GM18868 (cell line): ENCODE measurements at regions not wholly inside any gene's neighbourhood (a gene's known extent, or its start where the extent isn't known, plus 50 kb on each side); places are given as distances from the start of the nearest gene placed in this dataset.

Experiments used
- ATAC-seq: cut with Tn5 transposase; IDR thresholded peaks from one replicate; pipeline ENCODE4 v1.9.1; 2021; ENCODE audit warnings: mild to moderate bottlenecking, moderate library complexity; ENCODE audit not compliant: unreplicated experiment

DNA sequence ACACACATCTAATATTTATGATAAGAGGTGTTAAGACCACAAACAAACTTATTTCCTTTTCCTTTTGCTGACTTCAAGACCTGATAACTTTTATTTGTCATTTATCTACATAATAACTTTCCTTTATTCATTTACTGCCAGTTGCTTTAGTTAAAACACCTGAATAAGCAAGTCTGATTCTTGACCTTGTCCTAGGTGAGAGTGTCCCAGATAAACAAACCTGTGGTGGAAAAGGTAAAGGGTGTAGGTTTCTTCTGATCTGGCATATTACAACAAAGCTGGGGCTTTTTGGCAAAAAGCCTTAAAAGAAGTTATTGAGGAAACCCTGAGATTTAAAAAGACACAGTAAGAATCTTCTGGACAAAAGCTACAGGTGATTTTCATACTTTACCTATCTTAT lies 191.5 kb downstream of the ZBBX start:
- no peak for ATAC-seq

DNA sequence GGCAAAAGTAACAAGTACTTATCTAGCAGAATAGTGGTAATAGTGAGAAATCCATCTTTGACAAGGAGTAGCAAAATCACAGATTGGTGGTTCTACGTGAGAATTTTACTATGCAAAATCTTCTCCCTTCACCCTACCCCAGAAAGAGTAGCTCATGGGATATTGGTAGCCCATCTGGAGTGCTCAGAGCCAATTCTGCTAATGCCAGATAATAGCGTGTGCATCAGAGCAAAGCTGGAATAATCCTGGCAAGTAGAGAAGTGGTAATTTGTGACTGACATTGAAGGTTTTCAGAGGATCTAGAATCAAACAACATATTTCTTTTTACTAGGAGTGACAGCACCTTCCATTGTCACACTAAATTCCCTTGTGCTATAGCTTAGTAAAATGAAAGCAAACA lies 192.9 kb downstream of the ZBBX start:
- ATAC-seq: no peak

DNA sequence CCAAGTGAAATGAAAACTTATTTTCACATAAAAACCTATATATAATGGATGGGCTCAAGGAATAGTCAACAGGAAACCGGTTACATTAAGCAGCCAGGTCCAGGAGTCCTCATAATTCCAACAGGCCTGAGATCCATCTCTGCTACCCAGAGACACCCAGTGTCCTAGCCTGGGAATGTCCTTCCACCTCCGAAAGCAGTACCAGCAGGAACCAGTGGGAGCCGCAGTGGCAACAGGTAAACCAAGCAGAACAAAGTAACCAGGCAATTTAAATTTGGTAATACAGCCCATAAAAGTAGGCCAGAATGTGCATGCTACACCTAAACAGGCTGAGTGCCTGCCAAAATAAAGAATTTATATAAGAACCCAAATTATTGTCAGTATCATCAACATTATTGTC lies 195.6 kb downstream of the ZBBX start:
- ATAC-seq: no peak

GRCh38 chr3:167172377-167172776 lies 207.7 kb downstream of the ZBBX start:
- ATAC-seq: no peak

- ATAC-seq: no peak
Measured at GRCh38 chr3:167167491-167167890, 212.6 kb downstream of the ZBBX start.

- ATAC-seq: no peak
Measured at GRCh38 chr3:167166594-167167253, 213.4 kb downstream of the ZBBX start.

DNA sequence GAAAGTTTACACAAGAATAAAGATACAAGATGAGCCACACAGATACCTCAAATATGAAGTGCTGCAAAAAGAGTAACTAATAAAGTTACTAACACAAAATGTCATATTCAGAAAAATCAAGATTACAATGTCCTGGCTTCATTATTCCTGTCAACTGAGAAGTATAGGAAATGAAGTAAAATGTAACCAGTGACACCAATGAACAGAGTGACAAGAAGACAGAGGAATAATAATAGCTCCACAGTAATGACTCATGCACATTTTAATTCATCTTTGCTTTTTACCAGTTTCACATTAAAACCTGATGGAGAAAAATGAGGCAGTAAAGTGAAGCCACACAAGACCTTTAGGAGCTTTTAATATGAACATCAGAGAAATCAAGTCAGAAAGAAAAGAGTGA lies 214.1 kb downstream of the ZBBX start:
- no peak for ATAC-seq

DNA sequence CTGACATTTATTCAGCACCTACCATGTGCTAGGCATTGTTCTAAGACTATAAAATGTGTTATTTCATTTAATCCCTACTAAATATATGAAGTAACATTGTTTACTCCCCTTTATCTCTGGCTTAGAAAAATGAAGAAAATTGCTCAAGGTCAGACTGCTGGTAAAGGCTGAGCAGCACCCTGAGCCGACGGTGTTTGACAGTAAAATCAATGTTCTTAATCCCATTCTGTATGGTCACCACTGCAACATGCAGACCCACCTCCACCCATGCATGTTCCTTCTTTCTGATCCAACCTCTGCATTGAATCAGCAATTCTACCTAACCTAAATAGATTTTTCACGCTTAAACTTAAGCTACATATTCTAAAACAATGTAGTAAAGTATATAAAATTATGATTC lies 216.5 kb downstream of the ZBBX start:
- no peak for ATAC-seq

DNA sequence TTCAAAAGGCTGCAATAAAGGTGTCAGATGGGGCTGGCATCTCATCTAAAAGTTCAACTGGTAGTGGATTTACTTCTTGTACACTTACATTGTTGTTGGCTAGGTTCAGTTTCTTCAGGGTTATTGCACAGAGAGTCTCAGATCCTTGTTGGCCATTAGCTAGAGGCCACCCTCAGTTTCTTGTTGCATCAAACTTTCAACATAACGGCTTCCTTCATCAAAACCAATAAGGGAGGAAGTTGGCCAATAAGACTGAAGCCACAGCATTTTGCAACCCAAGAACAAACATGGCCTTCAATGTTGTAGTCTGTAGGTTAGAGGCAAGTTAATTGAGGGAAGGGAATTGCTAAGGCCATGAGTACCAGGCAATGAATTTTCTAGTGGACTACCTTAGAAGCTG lies 218.0 kb downstream of the ZBBX start:
- ATAC-seq: no peak

GRCh38 chr3:167160781-167161180 lies 219.3 kb downstream of the ZBBX start:
- no peak for ATAC-seq

DNA sequence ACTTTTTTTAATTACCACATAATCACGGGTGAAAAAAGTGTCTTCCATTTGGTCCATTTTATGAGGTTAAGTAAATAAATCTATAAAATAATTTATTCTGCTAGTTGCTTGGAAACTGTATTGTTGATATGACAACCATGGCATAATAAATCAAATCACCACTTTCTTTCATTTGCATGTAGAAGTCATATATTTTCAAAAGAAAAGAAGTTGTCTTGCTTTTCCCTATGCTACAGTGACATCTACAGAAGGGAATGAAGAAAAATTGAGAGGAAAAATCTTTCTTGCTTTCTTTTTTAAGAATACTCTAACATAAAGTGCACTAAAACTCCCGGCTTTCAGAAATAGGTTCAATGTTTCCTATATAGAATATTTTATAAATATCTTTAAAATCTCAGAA lies 228.5 kb downstream of the ZBBX start:
- no peak for ATAC-seq

DNA sequence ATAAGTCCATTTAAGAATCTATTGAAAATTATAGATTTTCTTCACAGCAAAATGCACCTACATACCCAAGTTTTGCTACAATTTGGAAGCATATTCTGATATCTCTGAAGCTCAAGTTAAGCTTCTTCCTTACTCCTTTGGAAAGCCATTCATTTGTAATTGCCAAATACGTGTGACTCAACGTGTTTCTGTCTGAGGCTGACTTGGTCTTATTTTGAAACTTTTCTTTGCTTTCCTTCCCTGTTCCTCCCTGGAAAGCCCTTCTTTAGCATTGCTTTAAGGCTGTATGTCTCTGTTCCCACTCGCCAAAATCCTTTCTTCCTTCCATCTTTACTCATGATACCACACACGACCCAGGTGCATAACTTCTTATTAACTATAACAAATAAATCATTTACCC lies 232.0 kb downstream of the ZBBX start:
- no peak for ATAC-seq

- no peak for ATAC-seq
Measured at GRCh38 chr3:167146911-167147310, 233.2 kb downstream of the ZBBX start.

DNA sequence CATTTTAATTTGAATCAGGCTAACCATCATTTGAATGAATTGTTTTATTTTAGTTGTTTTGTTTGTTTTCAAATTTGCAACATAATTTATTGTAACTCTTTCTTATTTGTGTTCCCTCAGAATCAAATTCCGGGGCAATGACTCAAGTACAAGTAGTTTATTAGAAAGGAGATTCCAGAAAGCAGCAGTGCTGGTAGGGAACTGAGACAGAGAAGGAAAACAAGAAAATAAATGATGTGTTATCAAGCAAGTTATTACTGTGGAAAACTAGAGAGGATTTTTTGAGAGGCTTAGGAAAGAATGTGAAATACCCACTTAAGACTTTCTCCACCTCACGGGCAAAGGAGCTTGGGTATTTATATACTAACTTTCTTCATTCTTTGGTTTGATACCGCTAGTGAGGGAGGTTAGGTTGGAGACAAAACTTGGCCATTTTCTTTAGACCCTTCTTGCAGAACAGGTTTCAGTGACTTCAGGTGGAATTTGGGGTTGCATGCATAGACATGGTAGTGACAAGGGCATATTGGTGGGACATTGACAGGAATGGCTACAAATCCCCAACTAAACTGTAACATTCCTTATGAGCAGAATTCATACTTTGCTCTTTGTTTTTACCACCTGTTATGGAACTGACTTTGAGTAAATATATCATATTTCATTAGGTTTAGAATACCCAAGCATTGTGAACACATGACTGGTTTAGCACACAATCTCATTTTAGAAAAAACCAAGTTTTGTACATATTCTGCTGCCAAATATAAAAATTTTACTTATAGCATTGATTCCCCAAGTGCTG lies 254.3 kb downstream of the ZBBX start:
- ATAC-seq: no peak

DNA sequence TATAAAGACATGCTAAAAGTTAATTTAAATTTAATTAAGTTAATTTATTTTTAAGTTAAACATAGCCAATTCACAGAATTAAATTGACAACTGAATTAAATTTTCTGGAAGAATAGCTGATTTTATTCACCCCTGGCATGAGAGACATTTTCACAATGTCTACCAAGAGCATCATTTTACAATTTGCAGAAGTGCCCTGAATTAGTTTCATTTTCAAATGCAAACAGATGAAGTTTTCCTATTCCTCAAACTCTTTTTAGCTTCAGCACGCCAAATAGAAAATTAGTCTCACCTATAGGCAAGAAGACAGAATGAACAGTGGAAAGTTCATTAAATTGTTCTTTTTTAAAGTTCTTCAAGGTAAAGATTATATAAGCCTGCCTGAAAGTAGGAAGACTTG lies 259.3 kb downstream of the ZBBX start:
- ATAC-seq: no peak

- no peak for ATAC-seq
Measured at GRCh38 chr3:167116120-167116922, 263.8 kb downstream of the ZBBX start.

DNA sequence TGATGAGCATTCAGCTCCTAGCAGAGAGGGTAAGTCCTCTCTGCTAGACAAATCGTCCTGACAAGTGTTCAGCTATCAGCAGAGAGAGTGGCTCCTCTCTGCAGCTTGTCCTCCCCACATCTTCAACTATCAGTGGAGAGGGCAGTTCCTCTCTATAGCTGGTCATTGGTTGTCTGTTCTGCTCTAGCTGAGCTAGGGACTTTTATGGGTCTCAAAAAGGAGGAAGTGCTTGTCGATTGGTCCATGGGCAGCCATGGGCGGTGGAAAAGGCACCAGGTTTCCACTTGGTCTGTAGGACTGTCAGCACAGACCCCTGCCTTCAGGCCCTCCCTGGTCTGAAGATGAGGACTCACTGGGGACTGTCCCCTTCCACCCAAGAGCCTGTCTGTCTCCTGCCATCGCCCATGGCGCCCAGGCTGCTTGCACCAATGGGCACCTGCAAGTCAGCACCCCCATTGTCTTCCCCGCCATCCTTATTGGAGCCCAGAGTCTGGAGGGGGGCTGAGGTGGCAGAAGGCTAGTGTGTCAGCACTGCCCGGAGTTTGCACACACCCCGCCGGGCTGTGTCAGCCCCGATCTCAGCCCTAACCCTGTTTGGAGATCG lies 264.7 kb downstream of the ZBBX start:
- ATAC-seq: no peak

GRCh38 chr3:167114619-167115018 lies 265.5 kb downstream of the ZBBX start:
- no peak for ATAC-seq

GRCh38 chr3:167113035-167113830 lies 266.9 kb downstream of the ZBBX start:
- no peak for ATAC-seq

GRCh38 chr3:167110901-167111300 lies 269.2 kb downstream of the ZBBX start:
- peak; percentile 79 for ATAC-seq

DNA sequence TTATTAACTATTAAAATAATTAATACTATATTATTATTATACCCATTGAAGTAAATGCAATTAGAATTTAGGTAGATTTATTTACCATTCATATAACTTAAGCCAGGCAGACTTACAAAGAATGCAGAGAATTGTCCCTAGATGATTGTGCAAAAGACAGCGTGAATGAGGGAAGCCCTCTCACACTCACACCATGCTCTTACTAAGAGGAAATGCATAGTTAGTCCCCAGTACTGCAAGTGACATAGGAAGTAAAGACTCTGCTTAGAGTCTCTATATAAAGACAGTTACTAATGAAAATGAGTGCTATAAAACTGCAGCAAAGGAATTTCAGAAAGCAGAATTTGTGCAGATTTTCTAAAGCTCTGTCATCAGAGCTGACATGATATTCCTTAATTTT lies 270.4 kb downstream of the ZBBX start:
- ATAC-seq: no peak
